Fibroblast of peridontal ligament (primary cell): ENCODE measurements at regions not wholly inside any gene's neighbourhood (a gene's known extent, or its start where the extent isn't known, plus 50 kb on each side); places are given as distances from the start of the nearest gene placed in this dataset.

Experiments used
- DNase-seq: peaks from one replicate; pipeline ENCODE4 v3.0.0-alpha.2; 2010; ENCODE audit errors: extremely low read depth

DNA sequence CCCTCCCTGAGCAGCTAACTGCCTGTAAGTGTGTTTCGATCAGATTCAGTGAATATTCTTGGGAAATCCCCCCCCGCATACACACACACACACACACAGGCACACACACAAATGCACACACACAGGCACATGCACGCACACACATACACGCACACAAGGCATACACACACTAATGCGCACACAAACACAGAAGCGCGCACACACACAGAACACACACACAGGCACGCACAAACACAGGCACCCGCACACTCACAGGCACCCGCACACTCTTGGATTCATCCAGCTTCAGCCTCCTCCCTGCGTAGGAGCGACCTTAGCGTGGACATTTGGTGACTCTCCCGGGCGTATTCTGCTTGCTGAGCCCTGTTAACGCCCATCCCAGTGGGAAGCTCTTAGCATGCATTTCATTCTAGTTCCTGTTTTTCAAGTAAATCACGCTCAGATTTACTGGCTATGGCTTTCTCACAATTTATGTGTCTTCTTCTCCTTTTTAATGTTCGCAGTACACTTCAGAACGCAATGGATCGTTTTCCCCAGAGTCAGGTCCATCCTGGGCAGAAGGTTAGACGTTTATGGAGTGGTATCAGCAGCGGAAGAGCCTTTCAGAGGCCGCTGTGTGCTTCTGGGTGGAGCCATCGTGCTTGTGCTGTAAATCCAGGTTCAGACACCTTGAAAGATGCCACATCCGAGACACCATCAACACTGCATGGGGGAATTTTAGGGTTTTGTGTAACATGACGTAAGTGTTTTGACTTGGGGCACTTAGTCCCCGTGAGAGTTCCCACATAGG, 656.6 kb downstream of the GALR1 start:
- no peak for DNase-seq

DNA sequence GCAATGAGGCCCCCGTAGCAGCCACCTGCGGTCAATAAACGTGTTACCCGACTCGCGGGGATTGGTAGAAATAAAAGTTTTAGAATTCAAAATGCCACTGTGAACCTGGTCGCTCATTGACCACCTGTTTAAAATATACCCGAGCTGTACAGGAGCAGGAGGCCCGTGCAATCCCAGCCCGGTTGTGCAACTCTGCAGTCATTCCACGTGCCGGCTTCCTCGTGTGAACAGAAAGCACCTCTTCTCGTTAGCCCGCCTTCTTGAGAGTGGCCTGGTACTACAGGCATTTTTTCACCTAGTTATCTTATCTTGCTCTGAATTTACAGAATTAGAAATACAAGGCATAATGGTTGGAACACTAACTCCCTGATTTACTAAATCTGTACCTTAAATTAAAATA, 660.7 kb downstream of the GALR1 start:
- no peak for DNase-seq

DNA sequence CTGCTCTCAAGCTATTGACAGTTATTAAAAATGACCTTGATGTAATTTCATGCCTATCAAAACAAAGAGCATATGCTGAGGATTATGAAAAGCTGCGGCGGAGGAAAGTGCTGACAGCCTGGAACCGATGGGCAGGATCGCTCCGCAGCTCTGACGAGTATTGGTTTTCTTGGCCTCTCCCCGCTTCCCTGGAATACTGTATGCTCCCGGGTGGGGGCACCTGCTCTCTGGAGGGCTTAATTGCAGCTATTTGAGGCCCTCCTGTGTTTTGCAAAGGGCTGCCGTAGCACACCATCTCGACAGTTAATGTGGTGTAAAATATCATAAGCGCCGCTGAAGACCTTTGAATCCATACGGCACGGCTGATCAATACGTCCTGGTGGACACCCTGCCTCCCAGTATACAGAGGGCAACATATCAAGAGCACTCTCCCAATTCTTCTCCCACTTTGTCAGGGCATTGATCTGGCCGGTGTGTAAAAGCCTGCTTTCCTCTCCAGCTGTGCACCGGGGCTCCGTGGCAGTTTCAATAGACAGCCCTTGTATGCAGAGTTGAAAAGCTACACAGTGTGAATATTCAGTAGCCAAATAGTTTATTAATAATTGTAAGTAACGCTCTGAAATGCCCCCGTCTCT, 662.4 kb downstream of the GALR1 start:
- no peak for DNase-seq

DNA sequence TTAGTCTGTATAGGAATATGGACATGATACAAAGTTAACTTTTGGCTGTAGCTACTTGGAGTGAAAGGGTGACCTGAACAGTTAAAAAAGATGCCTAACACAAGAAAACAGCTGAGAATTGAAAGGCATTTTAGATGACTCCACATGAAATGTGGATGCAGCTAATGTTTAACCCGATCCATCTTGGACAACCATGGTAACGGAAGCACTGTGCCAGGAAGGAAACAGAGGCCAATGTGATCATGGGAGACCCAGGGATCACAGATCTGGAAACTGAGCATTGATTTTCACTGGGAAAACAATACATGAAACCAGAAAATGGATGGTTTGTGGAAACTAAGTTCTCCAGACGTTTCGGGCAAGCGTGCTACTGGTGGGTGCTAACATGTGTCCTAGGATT, 669.1 kb downstream of the GALR1 start:
- DNase-seq = no peak

DNA sequence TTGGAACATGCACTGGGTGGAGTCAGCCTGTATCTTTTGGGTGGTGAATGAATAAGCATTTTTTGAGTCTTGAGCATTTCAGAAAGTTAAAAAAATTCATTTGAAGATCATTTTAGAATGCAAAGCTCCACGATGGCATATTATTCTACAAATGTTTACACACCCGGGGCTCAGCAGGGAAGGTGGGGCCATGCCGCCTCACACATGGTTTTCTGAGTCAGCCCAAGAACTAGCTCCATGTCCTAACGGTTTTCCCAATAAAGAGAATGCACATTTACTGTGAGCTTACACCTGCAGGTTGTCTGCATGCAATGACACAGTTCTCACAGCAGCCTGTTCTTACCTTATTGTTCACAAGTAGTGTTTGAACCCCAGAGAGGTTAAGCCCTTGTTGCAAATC, 670.3 kb downstream of the GALR1 start:
- no peak for DNase-seq

DNA sequence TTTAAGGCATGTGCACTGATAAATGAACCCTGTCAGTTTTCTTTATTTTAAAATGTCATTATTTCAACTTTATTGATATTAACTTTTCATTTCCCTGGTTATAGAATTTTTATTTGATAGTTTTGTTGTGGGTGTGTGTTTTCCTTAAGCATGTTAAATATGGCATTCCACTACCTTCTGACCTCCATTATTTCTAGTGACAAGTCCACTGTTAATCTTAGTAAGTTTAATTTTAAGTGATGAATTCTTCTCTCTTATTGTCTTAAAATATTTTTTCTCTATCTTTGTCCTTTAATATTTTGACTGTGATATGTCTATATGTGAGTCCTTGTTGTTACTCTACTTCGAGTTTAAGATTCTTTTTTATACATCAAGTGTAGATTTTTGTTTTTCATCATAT, 685.7 kb downstream of the GALR1 start:
- no peak for DNase-seq

DNA sequence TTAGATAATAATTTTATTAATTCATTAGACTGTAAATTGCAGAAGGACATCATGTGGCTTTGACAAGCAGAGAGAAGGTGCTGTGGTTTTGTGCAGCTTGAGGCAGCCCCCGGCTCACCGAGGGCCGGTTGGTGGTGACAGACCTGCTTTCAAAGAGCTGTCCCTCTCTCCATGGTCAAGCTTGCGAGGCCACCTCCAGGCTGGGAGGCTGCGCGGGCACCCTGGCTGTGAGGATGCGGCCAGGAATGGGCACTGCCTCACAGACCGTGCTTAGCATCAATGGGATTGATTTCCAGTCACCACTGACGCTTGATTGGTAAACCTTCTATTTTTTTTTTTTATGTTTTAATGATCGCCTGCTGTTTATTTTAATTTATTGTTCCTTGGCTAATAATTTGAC, 690.9 kb downstream of the GALR1 start:
- DNase-seq = no peak

DNA sequence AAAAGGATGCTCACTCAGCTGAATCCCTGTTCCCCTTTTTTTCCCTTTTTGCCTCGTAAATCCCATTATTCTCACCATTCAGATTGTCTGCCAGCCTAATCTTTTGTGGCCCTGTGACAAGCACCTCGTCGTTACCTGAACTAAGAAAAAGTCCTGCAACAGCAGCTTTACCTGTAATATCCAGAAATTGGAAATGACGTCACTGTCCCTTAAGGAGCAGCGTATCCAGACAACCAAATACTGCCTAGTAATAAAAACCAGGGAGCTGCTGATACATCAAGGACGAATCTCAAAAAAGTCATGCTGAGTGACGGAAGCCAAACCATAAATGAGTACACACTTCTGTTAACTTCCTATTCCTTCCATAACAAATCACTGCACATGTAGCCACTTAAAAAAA, 694.9 kb downstream of the GALR1 start:
- no peak for DNase-seq

DNA sequence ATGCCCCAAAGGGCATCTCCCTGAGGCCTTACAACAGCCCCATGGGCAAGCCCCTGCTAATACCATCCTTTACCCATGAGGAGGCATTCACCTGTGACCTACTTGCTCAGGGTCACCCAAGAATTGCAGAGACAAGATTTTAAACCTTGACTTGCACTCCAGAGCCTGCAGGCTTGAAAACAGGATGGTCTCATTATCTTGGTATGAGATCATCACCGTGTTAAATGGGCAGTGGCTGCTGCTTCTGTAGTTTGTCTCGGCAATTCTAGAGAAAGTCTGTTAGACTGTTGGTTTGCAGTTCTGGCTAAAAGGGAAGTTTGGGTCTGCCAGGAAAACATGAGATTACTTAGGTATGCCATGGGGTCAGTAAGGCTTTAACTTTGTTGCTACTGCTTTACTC, 698.9 kb downstream of the GALR1 start:
- DNase-seq = no peak

DNA sequence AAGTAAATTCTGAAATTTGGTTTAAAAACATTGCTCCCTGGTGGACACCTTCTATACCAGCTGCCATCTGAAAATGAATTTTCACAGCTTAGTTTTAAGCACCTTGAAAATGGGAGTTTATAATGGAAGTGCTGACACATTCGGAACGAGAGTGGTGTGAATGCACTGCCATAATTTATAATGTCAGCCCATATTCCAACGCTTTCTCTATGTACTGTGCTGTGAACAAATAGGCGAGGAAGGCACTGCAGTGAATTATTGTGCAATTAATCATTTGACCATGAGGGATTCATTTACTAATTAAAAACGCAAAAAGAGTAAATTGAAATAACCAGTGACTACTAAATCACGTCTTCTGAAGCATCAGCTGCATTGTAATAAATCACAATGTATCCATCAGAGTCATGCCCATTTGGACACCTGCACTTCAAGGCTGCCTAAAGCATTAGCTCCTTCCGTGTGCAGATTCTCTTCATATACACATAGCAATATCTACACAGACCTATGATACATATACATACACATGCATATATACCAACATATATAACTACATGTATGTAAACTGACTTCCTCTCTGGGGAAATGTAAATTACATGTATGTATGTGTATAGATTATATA, 699.8 kb downstream of the GALR1 start:
- no peak for DNase-seq

DNA sequence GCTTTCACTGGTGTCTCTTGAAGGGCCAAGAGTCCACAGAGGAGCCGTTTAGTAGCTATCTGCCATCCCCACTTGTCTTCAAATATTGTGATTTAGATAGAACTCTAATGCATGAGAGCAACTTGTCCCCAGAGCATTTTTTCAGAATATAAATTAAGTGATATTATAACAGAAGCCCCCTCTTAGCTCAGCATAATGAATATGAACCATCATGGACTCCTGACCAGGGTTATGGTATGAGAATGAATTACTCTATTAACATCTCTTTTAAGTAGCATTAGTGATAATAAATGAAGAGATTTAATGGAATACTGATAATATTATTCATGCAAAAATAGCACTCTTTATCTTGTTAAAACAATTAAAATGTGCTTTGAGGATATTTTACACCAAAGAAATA, 709.6 kb downstream of the GALR1 start:
- no peak for DNase-seq

DNA sequence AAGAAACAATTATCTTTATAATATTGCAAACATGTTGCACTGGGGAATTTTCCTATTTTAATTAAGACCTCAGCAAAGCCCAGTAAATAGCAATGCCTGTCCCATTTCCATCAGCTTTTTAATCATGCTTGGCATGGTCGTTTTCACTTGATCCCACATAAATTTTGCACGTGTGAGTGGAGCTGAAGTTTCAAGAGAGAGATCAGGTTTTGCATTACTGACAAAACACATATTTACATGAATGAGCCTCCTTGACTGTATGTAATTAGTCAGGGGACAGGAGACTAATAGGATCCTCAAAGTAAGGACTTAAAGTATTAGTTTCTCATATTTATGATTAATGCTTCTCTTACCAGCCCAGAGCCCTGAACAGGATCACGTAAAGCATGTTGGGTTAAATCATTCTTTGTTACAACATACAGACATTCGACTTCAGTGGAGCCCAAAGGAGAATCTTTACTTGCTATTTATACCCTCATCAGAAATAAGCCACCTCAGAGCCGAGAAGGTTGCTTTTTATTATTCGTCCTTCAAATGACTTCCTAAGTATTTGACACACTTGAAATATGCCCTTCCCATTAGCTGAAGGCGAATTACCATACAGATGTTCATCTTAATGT, 711.3 kb downstream of the GALR1 start:
- no peak for DNase-seq

DNA sequence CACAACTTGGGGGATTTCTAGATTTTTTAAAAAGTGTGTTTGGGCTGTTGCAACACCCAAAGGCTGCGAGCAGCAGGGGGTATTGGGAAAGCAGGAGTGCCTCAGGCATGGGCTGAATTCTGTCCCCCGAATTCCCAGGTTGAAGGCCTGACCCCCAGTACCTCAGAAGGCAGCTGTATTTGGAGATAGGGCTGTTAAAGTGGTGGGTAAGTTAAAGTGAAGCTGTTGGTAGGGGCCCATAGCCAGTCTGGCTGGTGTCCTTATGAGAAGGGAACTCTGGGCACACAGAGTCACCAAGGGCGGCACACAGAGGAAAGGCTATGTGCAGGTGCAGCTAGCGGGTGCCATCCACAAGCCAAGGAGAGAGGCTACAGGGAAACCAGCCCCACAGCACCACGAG, 717.4 kb downstream of the GALR1 start:
- DNase-seq = no peak

DNA sequence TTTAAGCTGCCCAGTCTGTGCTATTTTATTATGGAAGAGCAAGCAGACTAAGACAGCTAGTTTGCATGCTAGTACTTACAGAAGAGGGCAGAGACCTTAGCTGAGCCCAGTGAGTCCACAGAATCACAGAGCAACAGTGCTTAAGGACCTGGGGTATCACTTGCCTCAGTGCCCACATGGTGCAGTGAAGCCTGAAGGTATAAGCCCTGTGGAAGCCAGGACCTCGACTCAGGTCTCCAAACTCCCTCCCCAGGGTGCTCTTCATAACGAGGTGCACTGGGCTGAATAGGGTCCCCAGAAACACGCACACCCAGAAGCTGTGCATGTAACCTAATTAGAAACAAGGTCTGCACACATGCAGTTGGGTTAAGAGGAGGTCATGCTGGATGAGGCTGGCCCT, 718.1 kb downstream of the GALR1 start:
- DNase-seq = no peak

DNA sequence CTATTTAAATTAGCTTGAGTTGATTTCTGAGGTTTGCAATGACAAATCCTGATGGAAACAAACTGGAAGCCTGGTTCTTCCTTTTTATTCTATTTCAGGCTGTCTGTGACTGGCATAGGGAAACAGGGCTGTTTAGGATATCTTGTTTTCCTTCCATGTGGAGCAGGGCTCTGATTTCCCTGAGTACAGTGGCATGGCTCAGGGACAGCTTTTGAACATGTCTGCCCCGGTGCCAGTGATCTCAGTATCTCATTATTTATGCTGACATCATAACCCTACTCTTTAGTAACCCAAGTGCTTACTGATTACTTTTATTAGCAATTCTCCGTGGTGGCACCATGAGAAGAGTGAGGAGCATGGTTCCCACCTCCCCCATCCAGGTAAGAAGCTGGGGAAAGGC, 720.3 kb downstream of the GALR1 start:
- DNase-seq = no peak

DNA sequence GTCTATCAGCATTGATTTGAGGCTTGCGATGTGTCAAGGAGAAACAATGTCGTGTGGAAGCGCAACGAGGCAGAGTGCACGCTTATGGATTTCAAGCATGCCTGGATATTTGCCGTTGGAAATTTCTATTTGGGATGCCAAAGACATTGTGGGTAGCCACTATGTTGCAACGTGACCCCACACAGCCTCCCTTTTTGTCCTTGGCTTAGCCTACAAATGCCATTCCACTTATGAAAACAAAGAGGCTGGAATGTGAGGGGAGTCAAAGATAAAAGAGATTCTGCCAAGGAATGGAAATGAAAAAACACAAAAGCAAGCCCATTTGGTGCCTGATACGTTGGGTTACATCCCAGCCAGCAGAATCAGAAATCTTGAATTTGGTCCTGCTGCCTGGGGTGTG, 721.2 kb downstream of the GALR1 start:
- DNase-seq = no peak

DNA sequence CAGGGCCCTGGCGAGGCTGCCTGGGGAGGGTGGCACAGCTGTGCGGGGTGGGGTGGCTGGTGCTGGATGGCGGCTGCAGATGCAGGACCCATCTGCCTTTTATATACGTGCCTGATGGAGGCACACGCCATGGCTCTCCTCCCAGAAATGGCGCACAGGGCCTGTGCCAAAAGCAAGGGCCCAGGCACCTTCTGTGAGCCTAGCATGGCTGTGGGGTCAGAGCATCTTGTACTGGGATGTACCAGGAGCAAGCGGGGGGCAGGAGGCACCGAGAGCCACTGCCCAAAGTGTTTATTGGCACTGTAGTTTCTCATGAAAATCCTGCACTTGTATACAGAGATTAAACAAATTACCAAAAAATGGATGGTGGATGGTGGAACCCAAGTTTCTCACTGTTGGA, 724.1 kb downstream of the GALR1 start:
- DNase-seq = no peak

DNA sequence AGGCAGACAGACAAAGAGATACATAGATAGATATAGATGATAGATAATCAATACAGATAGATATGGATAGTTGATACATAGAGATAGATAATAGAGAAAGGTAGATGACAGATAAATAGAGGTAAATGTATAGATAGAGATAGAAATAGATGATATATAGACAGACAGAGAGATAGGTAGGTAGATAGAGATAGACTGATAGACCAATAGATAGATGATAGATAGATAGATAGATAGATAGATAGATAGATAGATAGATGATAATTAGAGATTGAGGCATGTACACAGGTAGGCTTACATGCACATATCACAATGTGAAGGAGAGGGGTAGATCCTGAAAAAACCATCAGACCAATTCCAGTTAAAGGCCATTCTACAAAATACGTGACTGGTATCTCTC, 724.7 kb downstream of the GALR1 start:
- DNase-seq = no peak

DNA sequence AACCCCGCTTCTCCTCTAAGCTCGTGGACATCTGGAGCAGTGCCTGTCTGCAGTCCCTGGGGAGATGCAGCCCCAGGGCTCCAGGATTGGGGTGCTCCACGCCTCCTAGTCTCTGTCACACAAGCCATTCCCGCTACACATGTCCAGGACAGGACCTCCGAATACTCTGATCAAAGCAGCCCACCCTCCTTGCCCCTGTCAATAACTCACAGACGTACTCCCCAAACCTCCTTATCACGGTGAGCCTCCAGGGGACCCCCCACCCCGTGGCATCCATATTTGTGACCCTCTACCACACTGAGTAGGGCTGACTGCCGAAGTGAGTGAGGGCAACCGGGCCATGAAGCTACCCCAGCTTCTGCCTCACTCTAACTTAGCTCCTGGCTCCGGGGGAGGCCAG, 727.7 kb downstream of the GALR1 start:
- DNase-seq = no peak

DNA sequence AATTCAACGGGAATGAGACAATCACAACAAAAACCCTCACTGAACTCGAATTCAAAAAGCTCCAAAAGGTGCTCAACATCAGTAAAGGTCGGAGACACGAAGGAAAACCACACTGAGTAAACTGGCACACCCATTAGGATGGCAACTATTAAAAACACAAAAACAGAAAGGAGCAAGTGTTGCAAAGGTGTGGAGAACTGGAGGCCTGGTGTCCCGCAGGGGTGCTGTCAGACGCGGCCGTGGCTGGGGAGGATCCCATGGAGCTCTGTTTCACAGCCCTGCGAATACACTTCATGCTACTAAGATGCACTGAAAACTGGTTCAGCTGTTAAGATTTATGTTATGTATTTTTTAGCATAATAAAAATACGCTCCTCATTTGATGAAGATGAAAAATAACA, 730.6 kb downstream of the GALR1 start:
- DNase-seq = no peak

DNA sequence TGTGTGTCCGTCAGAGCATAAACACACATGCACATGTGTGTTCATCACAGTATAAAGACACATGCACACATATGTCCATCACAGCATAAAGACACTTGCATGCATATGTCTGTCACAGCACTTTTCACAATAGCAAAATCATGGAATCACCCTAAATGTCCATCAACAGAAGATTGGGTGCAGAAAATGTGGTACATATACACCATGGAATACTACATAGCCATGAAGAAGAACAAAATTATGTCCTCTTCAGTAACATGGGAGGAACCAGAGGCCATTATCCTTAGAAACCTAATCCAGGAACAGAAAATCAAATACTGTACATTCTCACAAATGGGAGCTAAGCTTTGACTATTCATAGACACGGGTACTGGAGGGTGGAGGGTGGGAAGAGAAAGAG, 732.2 kb downstream of the GALR1 start:
- no peak for DNase-seq

DNA sequence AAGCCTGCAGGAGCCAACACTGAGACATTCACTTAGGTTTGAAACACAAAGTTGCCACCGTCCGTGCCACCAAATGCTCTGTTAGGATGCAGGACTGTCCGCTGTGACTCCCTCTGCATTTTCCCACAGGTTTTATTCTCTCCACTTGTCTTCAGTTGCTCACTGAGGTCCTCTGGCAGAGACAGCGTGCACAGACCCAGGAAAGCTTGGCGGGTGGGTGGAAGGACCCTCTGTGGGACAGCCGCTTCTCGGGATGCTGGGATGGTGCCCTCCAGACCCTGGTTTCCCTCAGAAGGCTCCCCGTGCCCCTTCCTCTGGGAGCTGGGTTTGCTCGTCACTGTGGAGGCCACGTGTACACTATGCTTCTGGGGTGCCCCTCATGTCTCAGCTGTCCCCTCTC, 733.6 kb downstream of the GALR1 start:
- DNase-seq = no peak

DNA sequence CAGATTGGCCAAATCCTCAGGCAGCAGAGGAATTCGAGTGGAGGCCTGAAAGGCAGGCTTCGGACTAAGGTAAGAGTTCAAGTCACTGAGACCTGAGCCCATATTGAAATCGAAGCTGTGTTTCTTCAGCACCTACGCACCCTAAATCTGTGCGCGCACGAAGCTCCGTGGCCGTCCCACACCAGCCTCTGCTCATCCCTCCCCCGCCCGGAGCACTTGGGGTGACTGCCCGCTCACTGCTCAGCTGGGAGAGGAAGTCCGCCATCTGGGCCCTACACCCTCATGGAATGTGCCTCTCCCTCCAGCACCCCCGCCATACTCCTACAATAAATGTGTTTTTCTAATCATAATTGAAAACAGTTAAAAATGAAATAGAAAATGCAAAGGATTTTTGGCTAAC, 734.5 kb downstream of the GALR1 start:
- DNase-seq = no peak
